ENCODE measurements at regions not wholly inside any gene's neighbourhood (a gene's known extent, or its start where the extent isn't known, plus 50 kb on each side); places are given as distances from the start of the nearest gene placed in this dataset.

- no peak for FAIRE-seq
These were observed 1255.8 kb downstream of the SORCS1 start for GRCh38 chr10:105908701-105909100.

GRCh38 chr10:105885495-105885894, 1244.4 kb downstream of the SORCS3 start:
- intact Hi-C loops (cut with micrococcal nuclease) (no loop called here), dilution Hi-C loops (cut with MboI; ENCODE audit: extremely low pct_ligation_motif_present, low sequenced_read_pairs) (no loop called here)
- no peak overlapping the region for H3K4me3 ChIP-seq (replicated peaks in 1 of 3; ENCODE audit: insufficient read depth in 1 of 3, low read depth in 1 of 3, low read length in 3 of 3)
- peaks cover 1% of the 10 kb centered on the region for H3K9me3 ChIP-seq (replicated peaks; ENCODE audit: control insufficient read depth, insufficient read depth, low read length)
- H3K79me2 ChIP-seq (ENCODE audit: control insufficient read depth, insufficient read depth, low read length) = no peaks in the 10 kb centered on the region
- H4K20me1 ChIP-seq (replicated peaks; ENCODE audit: control insufficient read depth, extremely low read depth, insufficient read depth, low read length) = no peaks in the 10 kb centered on the region
- TF ChIP-seq MAX (IDR thresholded peaks at IDR 0.05; ENCODE audit: insufficient read depth, insufficient read length) (no peak), CTCF (IDR thresholded peaks at IDR 0.05; ENCODE audit: extremely low read depth in 1 of 2, insufficient read depth in 1 of 2, low read depth in 1 of 2, low read length in 2 of 2) (no peak), MYC (IDR thresholded peaks at IDR 0.05; ENCODE audit: low read depth, low read length) (no peak), FOS (IDR thresholded peaks at IDR 0.05; ENCODE audit: borderline replicate concordance, insufficient read depth, low read length) (no peak), EZH2 (IDR thresholded peaks at IDR 0.05; ENCODE audit: borderline replicate concordance, low read depth, low read length, severe bottlenecking) (no peak), GATA2 (IDR thresholded peaks at IDR 0.05; ENCODE audit: insufficient read depth, insufficient read length, low read depth, low read length) (no peak), POLR2AphosphoS5 (IDR thresholded peaks at IDR 0.05; ENCODE audit: insufficient read depth, low read depth, low read length) (no peak), POLR2A (IDR thresholded peaks at IDR 0.05; ENCODE audit: low read depth, low read length) (no peak), JUN (IDR thresholded peaks at IDR 0.05; ENCODE audit: borderline replicate concordance, insufficient read depth, insufficient read length, low read depth) (no peak)
- BruUV-seq (replicated peaks) = no TSS peak
- POLR2A ChIA-PET = no interaction called here
- H3K9ac ChIP-seq (replicated peaks; ENCODE audit: extremely low read depth, insufficient read depth, low read length) = no peak overlapping the region
- FAIRE-seq (no peak), DNase-seq (ENCODE audit: low read depth, low spot score) (no peak)
- no peak overlapping the region for H3K27ac ChIP-seq (ENCODE audit: insufficient read depth, low read depth, low read length)
- CTCF ChIA-PET = no interaction called here
- H3K27me3 ChIP-seq (ENCODE audit: control insufficient read depth in 2 of 2, insufficient read depth in 2 of 2, low read length in 2 of 2) = no peaks in the 10 kb centered on the region
- no peaks in the 10 kb centered on the region for H3K36me3 ChIP-seq (ENCODE audit: control insufficient read depth in 2 of 2, extremely low read depth in 1 of 2, insufficient read depth in 2 of 2, low read length in 2 of 2)
- H3K4me1 ChIP-seq (ENCODE audit: control insufficient read depth, extremely low read depth, insufficient read depth, low read length) = no peaks in the 10 kb centered on the region
- no peak overlapping the region for H2AFZ ChIP-seq (ENCODE audit: low read depth, low read length)
- H3K9me1 ChIP-seq (replicated peaks; ENCODE audit: control insufficient read depth, extremely low read depth, insufficient read depth, low read length) = no peaks in the 10 kb centered on the region
- H3K4me2 ChIP-seq (ENCODE audit: insufficient read depth, low read length) = no peak overlapping the region

More at GRCh38 chr10:105908701-105909100, 1255.8 kb downstream of the SORCS1 start:
- Histone ChIP-seq H3K9ac (replicated peaks; ENCODE audit: extremely low read depth, insufficient read depth, low read length) (no peak overlapping the region), H3K36me3 (ENCODE audit: control insufficient read depth in 2 of 2, extremely low read depth in 1 of 2, insufficient read depth in 2 of 2, low read length in 2 of 2) (no peaks in the 10 kb centered on the region), H3K4me3 (replicated peaks in 1 of 3; ENCODE audit: insufficient read depth in 1 of 3, low read depth in 1 of 3, low read length in 3 of 3) (no peak overlapping the region), H3K79me2 (ENCODE audit: control insufficient read depth, insufficient read depth, low read length) (no peaks in the 10 kb centered on the region), H3K4me1 (ENCODE audit: control insufficient read depth, extremely low read depth, insufficient read depth, low read length) (no peaks in the 10 kb centered on the region), H3K27ac (ENCODE audit: insufficient read depth, low read depth, low read length) (no peak overlapping the region), H3K4me2 (ENCODE audit: insufficient read depth, low read length) (no peak overlapping the region), H2AFZ (ENCODE audit: low read depth, low read length) (no peak overlapping the region), H3K9me1 (replicated peaks; ENCODE audit: control insufficient read depth, extremely low read depth, insufficient read depth, low read length) (no peaks in the 10 kb centered on the region), H3K9me3 (replicated peaks; ENCODE audit: control insufficient read depth, insufficient read depth, low read length) (no peaks in the 10 kb centered on the region), H4K20me1 (replicated peaks; ENCODE audit: control insufficient read depth, extremely low read depth, insufficient read depth, low read length) (no peaks in the 10 kb centered on the region), H3K27me3 (ENCODE audit: control insufficient read depth in 2 of 2, insufficient read depth in 2 of 2, low read length in 2 of 2) (no peaks in the 10 kb centered on the region)
- dilution Hi-C loops (cut with MboI; ENCODE audit: extremely low pct_ligation_motif_present, low sequenced_read_pairs) (no loop called here), intact Hi-C loops (cut with micrococcal nuclease) (no loop called here)
- no TSS peak for BruUV-seq (replicated peaks)
- ChIA-PET CTCF (no interaction called here), POLR2A (no interaction called here)
- no peak for TF ChIP-seq FOS (IDR thresholded peaks at IDR 0.05; ENCODE audit: borderline replicate concordance, insufficient read depth, low read length)
- TF ChIP-seq GATA2 (IDR thresholded peaks at IDR 0.05; ENCODE audit: insufficient read depth, insufficient read length, low read depth, low read length) = no peak
- TF ChIP-seq POLR2A (IDR thresholded peaks at IDR 0.05; ENCODE audit: low read depth, low read length) = no peak
- TF ChIP-seq EZH2 (IDR thresholded peaks at IDR 0.05; ENCODE audit: borderline replicate concordance, low read depth, low read length, severe bottlenecking) = no peak
- DNase-seq (ENCODE audit: low read depth, low spot score) = no peak

Data from endothelial cell of umbilical vein (primary cell).